ENCODE measurements at regions not wholly inside any gene's neighbourhood (a gene's known extent, or its start where the extent isn't known, plus 50 kb on each side); places are given as distances from the start of the nearest gene placed in this dataset.
A peak's percentile ranks its signal among the peaks of the same experiment; 100 is the strongest.

GRCh38 chr14:65237023-65237814, 134.9 kb upstream of the MAX start:
- TF ChIP-seq CTCF (IDR thresholded peaks at IDR 0.05; ENCODE audit: unreplicated experiment): no peak
- H3K27me3 Mint-ChIP-seq (ENCODE audit: insufficient read depth, unreplicated experiment): no peaks in the 10 kb centered on the region
- BruUV-seq (replicated peaks): no TSS peak
- DNase-seq (ENCODE audit: unreplicated experiment): peak; percentile 58
- no peaks in the 10 kb centered on the region for H3K36me3 Mint-ChIP-seq (ENCODE audit: insufficient read depth, unreplicated experiment)
- H3K4me1 Mint-ChIP-seq (ENCODE audit: insufficient read depth, unreplicated experiment): peaks cover 33% of the 10 kb centered on the region
- no peaks in the 10 kb centered on the region for H3K9me3 Mint-ChIP-seq (ENCODE audit: unreplicated experiment)
- intact Hi-C loops (cut with micrococcal nuclease): no loop called here
- peak overlapping the region; percentile 92 for H3K27ac Mint-ChIP-seq (ENCODE audit: low read depth, unreplicated experiment)
- ChIA-PET CTCF (interaction anchor here (0.6 to 1.2 kb wide), 4 partner anchors 10 to 731 kb away, joined by 3 to 4 read pairs (median 4); no protein-coding TSS in a partner anchor), POLR2A (interaction anchor here (1.7 kb wide), 1 partner anchor 11 kb away, joined by 6 read pairs; no protein-coding TSS in a partner anchor)
- H3K4me3 Mint-ChIP-seq (ENCODE audit: unreplicated experiment): peak overlapping the region; percentile 2

- Mint-ChIP-seq H3K9me3 (ENCODE audit: unreplicated experiment) (no peaks in the 10 kb centered on the region), H3K4me1 (ENCODE audit: insufficient read depth, unreplicated experiment) (peaks cover 33% of the 10 kb centered on the region), H3K27ac (ENCODE audit: low read depth, unreplicated experiment) (peak overlapping the region; percentile 92), H3K4me3 (ENCODE audit: unreplicated experiment) (peak overlapping the region; percentile 13), H3K27me3 (ENCODE audit: insufficient read depth, unreplicated experiment) (no peaks in the 10 kb centered on the region), H3K36me3 (ENCODE audit: insufficient read depth, unreplicated experiment) (no peaks in the 10 kb centered on the region)
- BruUV-seq (replicated peaks): no TSS peak
- no peak for TF ChIP-seq CTCF (IDR thresholded peaks at IDR 0.05; ENCODE audit: unreplicated experiment)
- CTCF ChIA-PET: interaction anchor here (1.0 kb wide), 1 partner anchor 13 kb away, joined by 4 read pairs; no protein-coding TSS in a partner anchor
- POLR2A ChIA-PET: interaction anchor here (1.4 kb wide), 1 partner anchor 13 kb away, joined by 3 read pairs; no protein-coding TSS in a partner anchor
- intact Hi-C loops (cut with micrococcal nuclease): no loop called here
- no peak for DNase-seq (ENCODE audit: unreplicated experiment)
These were observed 135.6 kb upstream of the MAX start for GRCh38 chr14:65237941-65238340.

- H3K4me3 Mint-ChIP-seq (ENCODE audit: unreplicated experiment): peak overlapping the region; percentile 13
- no TSS peak for BruUV-seq (replicated peaks)
- TF ChIP-seq CTCF (IDR thresholded peaks at IDR 0.05; ENCODE audit: unreplicated experiment): no peak
- CTCF ChIA-PET: interaction anchor here (0.8 to 1.6 kb wide), 2 partner anchors 77 to 176 kb away, joined by 4 to 9 read pairs; no protein-coding TSS in a partner anchor
- peak; percentile 86 for DNase-seq (ENCODE audit: unreplicated experiment)
- H3K4me1 Mint-ChIP-seq (ENCODE audit: insufficient read depth, unreplicated experiment): peaks cover 33% of the 10 kb centered on the region
- H3K36me3 Mint-ChIP-seq (ENCODE audit: insufficient read depth, unreplicated experiment): no peaks in the 10 kb centered on the region
- intact Hi-C loops (cut with micrococcal nuclease): no loop called here
- POLR2A ChIA-PET: interaction anchor here (1.4 kb wide), 1 partner anchor 13 kb away, joined by 3 read pairs; no protein-coding TSS in a partner anchor
- H3K9me3 Mint-ChIP-seq (ENCODE audit: unreplicated experiment): no peaks in the 10 kb centered on the region
- no peaks in the 10 kb centered on the region for H3K27me3 Mint-ChIP-seq (ENCODE audit: insufficient read depth, unreplicated experiment)
- H3K27ac Mint-ChIP-seq (ENCODE audit: low read depth, unreplicated experiment): peak overlapping the region; percentile 92
These were observed 136.1 kb upstream of the MAX start for GRCh38 chr14:65238456-65238855.

- Mint-ChIP-seq H3K9me3 (ENCODE audit: unreplicated experiment) (no peaks in the 10 kb centered on the region), H3K27me3 (ENCODE audit: insufficient read depth, unreplicated experiment) (no peaks in the 10 kb centered on the region), H3K4me1 (ENCODE audit: insufficient read depth, unreplicated experiment) (peaks cover 33% of the 10 kb centered on the region), H3K4me3 (ENCODE audit: unreplicated experiment) (no peak overlapping the region), H3K36me3 (ENCODE audit: insufficient read depth, unreplicated experiment) (no peaks in the 10 kb centered on the region), H3K27ac (ENCODE audit: low read depth, unreplicated experiment) (peak overlapping the region; percentile 92)
- ChIA-PET POLR2A (interaction anchor here (0.7 to 1.4 kb wide), 2 partner anchors 14 to 115 kb away, joined by 3 read pairs; no protein-coding TSS in a partner anchor), CTCF (interaction anchor here (0.6 to 1.6 kb wide), 5 partner anchors 11 to 175 kb away, joined by 3 to 9 read pairs (median 4); no protein-coding TSS in a partner anchor)
- peak; percentile 82 for DNase-seq (ENCODE audit: unreplicated experiment)
- no peak for TF ChIP-seq CTCF (IDR thresholded peaks at IDR 0.05; ENCODE audit: unreplicated experiment)
- no TSS peak for BruUV-seq (replicated peaks)
- intact Hi-C loops (cut with micrococcal nuclease): no loop called here
These were observed 137.0 kb upstream of the MAX start for GRCh38 chr14:65239143-65239937.

Measured in MCF 10A (cell line).